ENCODE measurements at regions not wholly inside any gene's neighbourhood (a gene's known extent, or its start where the extent isn't known, plus 50 kb on each side); places are given as distances from the start of the nearest gene placed in this dataset.

GRCh38 chr14:22510527-22511110 is 78.4 kb downstream of the DAD1 start:
- CTCF ChIA-PET = interaction anchor here (0.7 kb wide), 1 partner anchor 664 kb away, joined by 3 read pairs; no protein-coding TSS in a partner anchor
- no peak for ATAC-seq

More at GRCh38 chr14:22510527-22511110, 78.4 kb downstream of the DAD1 start:
- no peak for DNase-seq (ENCODE audit: low read depth, low spot score)
- no TSS peak for BruUV-seq (replicated peaks)
- no peak overlapping the region for H3K4me3 ChIP-seq (replicated peaks in 1 of 2; ENCODE audit: low read depth in 1 of 2, low read length in 2 of 2)
- H3K27ac ChIP-seq (ENCODE audit: low read depth, low read length) = no peak overlapping the region
- H4K20me1 ChIP-seq (ENCODE audit: insufficient read depth) = no peaks in the 10 kb centered on the region
- TF ChIP-seq POLR2A (IDR thresholded peaks at IDR 0.05; ENCODE audit: borderline replicate concordance, extremely low read depth, insufficient read depth, insufficient read length) = no peak
- no peak for TF ChIP-seq SIN3A (IDR thresholded peaks at IDR 0.05; ENCODE audit: low read depth)
- no peak for TF ChIP-seq CTCF (IDR thresholded peaks at IDR 0.05 in 2 of 3, conservative IDR thresholded peaks at IDR 0.05 in 1 of 3; ENCODE audit: borderline replicate concordance in 1 of 3, insufficient read depth in 1 of 3, low read depth in 2 of 3, low read length in 2 of 3)
- TF ChIP-seq JUND (IDR thresholded peaks at IDR 0.05) = no peak
- TF ChIP-seq REST (IDR thresholded peaks at IDR 0.05; ENCODE audit: low read depth) = no peak
- no peak for TF ChIP-seq POLR2AphosphoS5 (IDR thresholded peaks at IDR 0.05; ENCODE audit: low read depth, low read length)
- no peak for TF ChIP-seq EZH2phosphoT487 (IDR thresholded peaks at IDR 0.05; ENCODE audit: borderline replicate concordance)
- TF ChIP-seq MAX (IDR thresholded peaks at IDR 0.05) = no peak
- TF ChIP-seq FOSL1 (IDR thresholded peaks at IDR 0.05; ENCODE audit: low read depth) = no peak
- TF ChIP-seq ATF3 (IDR thresholded peaks at IDR 0.05) = no peak
- TF ChIP-seq TCF7L2 (IDR thresholded peaks at IDR 0.05; ENCODE audit: borderline replicate concordance, extremely low read depth, insufficient read depth, insufficient read length) = no peak
- no peak for TF ChIP-seq ZNF274 (IDR thresholded peaks at IDR 0.05; ENCODE audit: low read depth, low read length)
- TF ChIP-seq CEBPB (IDR thresholded peaks at IDR 0.05; ENCODE audit: low read depth) = no peak
- TF ChIP-seq SP1 (IDR thresholded peaks at IDR 0.05; ENCODE audit: low read depth) = no peak
- TF ChIP-seq SRF (IDR thresholded peaks at IDR 0.05; ENCODE audit: low read depth) = no peak
- no peak for TF ChIP-seq EZH2 (IDR thresholded peaks at IDR 0.05)
- no peak for TF ChIP-seq YY1 (IDR thresholded peaks at IDR 0.05; ENCODE audit: extremely low read depth, insufficient replicate concordance, low read depth, low read length)
- TF ChIP-seq RAD21 (IDR thresholded peaks at IDR 0.05; ENCODE audit: low read depth) = no peak
- TF ChIP-seq ZFX (IDR thresholded peaks at IDR 0.05) = no peak
- ChIA-PET POLR2A (no interaction called here), RAD21 (ENCODE audit: low non-redundant PET in 1 of 2, low total read pairs in 2 of 2, uncharacterized antibody in 2 of 2, unreplicated experiment in 2 of 2) (no interaction called here)
- H3K9me3 ChIP-seq (ENCODE audit: control insufficient read depth in 1 of 2, insufficient read depth in 1 of 2, low read depth in 1 of 2, low read length in 2 of 2) = no peaks in the 10 kb centered on the region
- no peak overlapping the region for H3K9ac ChIP-seq (ENCODE audit: low read length)
- H3K9me2 ChIP-seq (ENCODE audit: insufficient read depth) = no peaks in the 10 kb centered on the region
- H3K27me3 ChIP-seq (ENCODE audit: insufficient read depth, low read length) = peaks cover 83% of the 10 kb centered on the region
- no peaks in the 10 kb centered on the region for H3K4me1 ChIP-seq (ENCODE audit: control insufficient read depth in 1 of 2, insufficient read depth in 2 of 2, low read length in 2 of 2)
- H3K36me3 ChIP-seq (ENCODE audit: control insufficient read depth in 1 of 2, insufficient read depth in 2 of 2, low read length in 2 of 2) = no peaks in the 10 kb centered on the region
- no peaks in the 10 kb centered on the region for H3K79me2 ChIP-seq (ENCODE audit: insufficient read depth, low read length)
- no peak overlapping the region for H3K4me2 ChIP-seq (ENCODE audit: low read length)
- intact Hi-C loops (cut with micrococcal nuclease) = no loop called here
- no peak overlapping the region for H2AFZ ChIP-seq (ENCODE audit: low read depth, low read length, poor library complexity, severe bottlenecking)
